OCI-LY1 (cell line): ENCODE measurements at regions not wholly inside any gene's neighbourhood (a gene's known extent, or its start where the extent isn't known, plus 50 kb on each side); places are given as distances from the start of the nearest gene placed in this dataset.

Experiments
- H2AFZ ChIP-seq: fragments of 200-600 bp; sonication (generic), shearing (Covaris generic); 2 replicates; pipeline ENCODE4 v1.6.0; 2014; ENCODE audit warnings: antibody characterized with exemption, mild to moderate bottlenecking, low read length
- H3F3A ChIP-seq: fragments of 200-600 bp; sonication (generic), shearing (Covaris generic); 2 replicates; pipeline ENCODE4 v1.6.0; 2014; ENCODE audit warnings: mild to moderate bottlenecking, antibody characterized with exemption, low read length, moderate library complexity; ENCODE audit not compliant: insufficient read depth
- H3K27ac ChIP-seq: fragments of 200-600 bp; sonication (generic); 2 replicates; pipeline ENCODE4 v1.5.1; 2014; ENCODE audit warnings: low read length, mixed run types, mild to moderate bottlenecking, low read depth; ENCODE audit not compliant: poor library complexity, severe bottlenecking
- H3K27me3 ChIP-seq: fragments of 200-600 bp; sonication (generic); 2 replicates; pipeline ENCODE4 v1.6.0; 2014; ENCODE audit warnings: antibody characterized with exemption, mild to moderate bottlenecking, low read length, moderate library complexity; ENCODE audit not compliant: insufficient read depth
- H3K36me3 ChIP-seq: fragments of 200-600 bp; sonication (generic); 2 replicates; pipeline ENCODE4 v1.6.1; 2014; ENCODE audit warnings: mild to moderate bottlenecking, antibody characterized with exemption, low read length, moderate library complexity, mixed read lengths; ENCODE audit not compliant: insufficient read depth
- H3K4me1 ChIP-seq: fragments of 200-600 bp; sonication (generic); 2 replicates; pipeline ENCODE4 v1.5.1; 2014; ENCODE audit warnings: mild to moderate bottlenecking, low read length, moderate library complexity; ENCODE audit not compliant: insufficient read depth, severe bottlenecking
- H3K4me2 ChIP-seq: fragments of 200-600 bp; sonication (generic), shearing (Covaris generic); 2 replicates; pipeline ENCODE4 v1.6.1; 2014; ENCODE audit warnings: low read length
- H3K4me3 ChIP-seq: fragments of 200-600 bp; sonication (generic); 2 replicates; pipeline ENCODE4 v1.5.1; 2014; ENCODE audit warnings: low read length, low read depth, mild to moderate bottlenecking, mixed read lengths; ENCODE audit not compliant: poor library complexity, severe bottlenecking
- H3K79me2 ChIP-seq: fragments of 200-600 bp; shearing (Covaris generic); 2 replicates; pipeline ENCODE4 v1.6.1; 2016; ENCODE audit warnings: mixed run types, low read length, mixed read lengths; ENCODE audit not compliant: insufficient read depth
- H3K9ac ChIP-seq: fragments of 200-600 bp; sonication (generic), shearing (Covaris generic); 2 replicates; pipeline ENCODE4 v1.6.1; 2014; ENCODE audit warnings: mild to moderate bottlenecking, low read length, mixed read lengths
- H3K9me2 ChIP-seq: fragments of 200-600 bp; sonication (generic), shearing (Covaris generic); 2 replicates; pipeline ENCODE4 v1.6.1; 2014; ENCODE audit warnings: low read depth, mild to moderate bottlenecking, low read length, mixed read lengths
- H3K9me3 ChIP-seq: fragments of 200-600 bp; shearing (Covaris generic); 2 replicates; pipeline ENCODE4 v1.6.1; 2014; ENCODE audit warnings: low read length, mixed read lengths
- H4K20me1 ChIP-seq: fragments of 200-600 bp; sonication (generic), shearing (Covaris generic); 2 replicates; pipeline ENCODE4 v1.6.0; 2016; ENCODE audit warnings: mild to moderate bottlenecking, low read length; ENCODE audit not compliant: insufficient read depth
- EZH2 ChIP-seq: fragments of 200-600 bp; sonication (generic), shearing (Covaris generic); IDR thresholded peaks from 2 replicates; pipeline ENCODE4 v1.8.0; 2017; ENCODE audit warnings: borderline replicate concordance, mixed run types, mild to moderate bottlenecking, antibody characterized with exemption, low read length, moderate library complexity, mixed read lengths
- TF ChIP-seq, protein P1 (sequence below): fragments of 200-600 bp; sonication (generic), shearing (Covaris generic); IDR thresholded peaks from 2 replicates; pipeline ENCODE4 v1.5.1; 2017; ENCODE audit warnings: mild to moderate bottlenecking, antibody characterized with exemption, low read length, moderate library complexity, mixed read lengths

DNA sequence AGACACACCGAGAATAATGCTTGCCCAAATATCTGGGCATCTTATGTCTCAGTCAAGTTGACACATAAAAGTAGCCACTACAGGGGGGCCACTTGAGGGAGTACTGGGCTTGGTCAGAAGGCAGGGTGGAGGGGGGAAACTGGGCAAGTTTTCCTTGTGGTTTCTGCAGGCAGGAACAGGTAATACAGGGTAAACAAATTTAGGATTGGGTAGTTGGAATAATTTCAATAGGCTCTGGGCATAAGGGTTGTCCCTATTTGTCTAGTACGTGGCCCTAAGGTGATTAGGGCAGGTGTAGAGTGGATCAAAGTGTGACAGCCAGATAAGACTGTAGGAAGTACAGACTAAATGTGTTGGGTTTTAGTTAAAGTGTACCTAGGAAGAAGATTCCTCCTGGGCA is 353.1 kb downstream of the TLE4 start:
- Histone ChIP-seq H3K27ac (no peak overlapping the region), H4K20me1 (no peaks in the 10 kb centered on the region), H3K9ac (no peak overlapping the region), H3K79me2 (no peaks in the 10 kb centered on the region), H3K9me2 (no peaks in the 10 kb centered on the region), H3K36me3 (no peaks in the 10 kb centered on the region), H3K9me3 (no peaks in the 10 kb centered on the region), H2AFZ (no peak overlapping the region), H3K4me3 (no peak overlapping the region), H3K4me2 (no peak overlapping the region), H3F3A (no peaks in the 10 kb centered on the region), H3K27me3 (no peaks in the 10 kb centered on the region), H3K4me1 (no peaks in the 10 kb centered on the region)
- no peak for TF ChIP-seq EZH2
- TF ChIP-seq, protein P1, sequence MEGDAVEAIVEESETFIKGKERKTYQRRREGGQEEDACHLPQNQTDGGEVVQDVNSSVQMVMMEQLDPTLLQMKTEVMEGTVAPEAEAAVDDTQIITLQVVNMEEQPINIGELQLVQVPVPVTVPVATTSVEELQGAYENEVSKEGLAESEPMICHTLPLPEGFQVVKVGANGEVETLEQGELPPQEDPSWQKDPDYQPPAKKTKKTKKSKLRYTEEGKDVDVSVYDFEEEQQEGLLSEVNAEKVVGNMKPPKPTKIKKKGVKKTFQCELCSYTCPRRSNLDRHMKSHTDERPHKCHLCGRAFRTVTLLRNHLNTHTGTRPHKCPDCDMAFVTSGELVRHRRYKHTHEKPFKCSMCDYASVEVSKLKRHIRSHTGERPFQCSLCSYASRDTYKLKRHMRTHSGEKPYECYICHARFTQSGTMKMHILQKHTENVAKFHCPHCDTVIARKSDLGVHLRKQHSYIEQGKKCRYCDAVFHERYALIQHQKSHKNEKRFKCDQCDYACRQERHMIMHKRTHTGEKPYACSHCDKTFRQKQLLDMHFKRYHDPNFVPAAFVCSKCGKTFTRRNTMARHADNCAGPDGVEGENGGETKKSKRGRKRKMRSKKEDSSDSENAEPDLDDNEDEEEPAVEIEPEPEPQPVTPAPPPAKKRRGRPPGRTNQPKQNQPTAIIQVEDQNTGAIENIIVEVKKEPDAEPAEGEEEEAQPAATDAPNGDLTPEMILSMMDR, result no peak

DNA sequence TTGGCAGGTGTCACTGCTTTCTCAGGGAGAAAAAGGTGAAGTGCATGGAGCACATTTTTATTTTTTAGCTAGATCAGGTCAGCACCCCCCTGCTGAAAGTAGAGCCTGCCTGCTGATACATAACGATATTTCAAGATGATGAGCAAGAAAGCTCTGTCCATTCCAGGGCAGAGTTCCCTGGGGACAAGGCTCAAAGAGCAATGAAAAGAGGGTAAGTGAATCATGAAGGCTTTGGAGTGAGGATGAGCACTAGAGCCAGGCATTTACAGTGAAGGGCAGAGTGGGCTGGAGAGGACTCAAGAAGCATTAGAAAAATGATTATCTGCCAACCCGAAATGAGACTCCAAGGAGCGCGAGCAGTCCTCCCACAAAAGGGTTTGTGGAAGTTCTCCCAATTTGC is 345.7 kb downstream of the TLE4 start:
- H3K4me2 ChIP-seq, result no peak overlapping the region
- no peak overlapping the region for H3K27ac ChIP-seq
- no peaks in the 10 kb centered on the region for H3F3A ChIP-seq
- no peak overlapping the region for H3K9ac ChIP-seq
- H3K9me3 ChIP-seq, result no peaks in the 10 kb centered on the region
- H3K79me2 ChIP-seq, result no peaks in the 10 kb centered on the region
- H3K4me1 ChIP-seq, result no peaks in the 10 kb centered on the region
- no peaks in the 10 kb centered on the region for H3K36me3 ChIP-seq
- H3K4me3 ChIP-seq, result no peak overlapping the region
- TF ChIP-seq, protein P1, result no peak
- no peak for TF ChIP-seq EZH2
- no peak overlapping the region for H2AFZ ChIP-seq
- H3K27me3 ChIP-seq, result no peaks in the 10 kb centered on the region
- H3K9me2 ChIP-seq, result no peaks in the 10 kb centered on the region
- H4K20me1 ChIP-seq, result no peaks in the 10 kb centered on the region

GRCh38 chr9:79913867-79914266 is 342.1 kb downstream of the TLE4 start:
- no peaks in the 10 kb centered on the region for H3K9me3 ChIP-seq
- no peaks in the 10 kb centered on the region for H4K20me1 ChIP-seq
- no peak overlapping the region for H3K27ac ChIP-seq
- H3K4me1 ChIP-seq, result no peaks in the 10 kb centered on the region
- no peak overlapping the region for H3K9ac ChIP-seq
- no peaks in the 10 kb centered on the region for H3K79me2 ChIP-seq
- TF ChIP-seq, protein P1, result no peak
- no peak for TF ChIP-seq EZH2
- H3K27me3 ChIP-seq, result no peaks in the 10 kb centered on the region
- H3K4me2 ChIP-seq, result no peak overlapping the region
- no peaks in the 10 kb centered on the region for H3K36me3 ChIP-seq
- H3K9me2 ChIP-seq, result no peaks in the 10 kb centered on the region
- H3K4me3 ChIP-seq, result no peak overlapping the region
- no peaks in the 10 kb centered on the region for H3F3A ChIP-seq
- H2AFZ ChIP-seq, result no peak overlapping the region
